Fibroblast of skin of left biceps (primary cell): ENCODE measurements at regions not wholly inside any gene's neighbourhood (a gene's known extent, or its start where the extent isn't known, plus 50 kb on each side); places are given as distances from the start of the nearest gene placed in this dataset.

Experiments used
- DNase-seq, 2 experiments: peaks; one replicate each; pipeline ENCODE4 v3.0.0-alpha.2; 2013; ENCODE audit warnings: low read depth in 2 of 2

DNA sequence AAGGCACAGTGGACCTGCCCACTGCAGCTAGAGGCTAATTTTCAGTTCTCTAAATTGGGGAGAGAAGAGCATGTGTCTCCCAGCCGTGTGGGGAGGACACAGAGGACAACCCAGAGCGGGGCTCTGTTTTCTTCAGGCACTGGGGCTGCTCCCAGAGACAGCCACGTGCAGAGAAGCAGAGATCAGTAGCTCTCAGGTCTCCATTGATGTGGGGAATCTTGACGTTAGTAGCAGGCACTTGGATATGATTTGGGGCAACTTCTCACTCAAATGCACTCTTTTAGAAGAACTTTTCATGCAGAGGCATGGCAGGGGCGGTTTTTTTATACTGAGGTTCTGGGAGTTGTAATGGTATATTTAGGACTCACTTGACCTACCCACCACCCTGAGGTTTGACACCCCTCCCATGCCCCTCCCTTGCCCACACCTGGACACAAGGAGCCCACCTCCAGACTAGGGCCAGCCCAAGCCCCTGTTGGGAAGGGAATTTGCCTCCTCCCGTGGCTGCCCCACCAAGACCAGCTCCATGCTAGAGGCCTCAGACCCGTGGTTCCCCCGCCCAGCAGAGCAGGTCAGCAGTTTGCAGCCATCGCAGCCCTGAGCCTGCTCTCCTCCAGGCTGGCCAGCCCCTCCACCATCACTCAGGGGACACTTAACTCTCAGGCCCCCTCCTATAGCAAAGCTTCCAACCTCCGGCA, 94.2 kb upstream of the RTL6 start:
- DNase-seq, result no peak

DNA sequence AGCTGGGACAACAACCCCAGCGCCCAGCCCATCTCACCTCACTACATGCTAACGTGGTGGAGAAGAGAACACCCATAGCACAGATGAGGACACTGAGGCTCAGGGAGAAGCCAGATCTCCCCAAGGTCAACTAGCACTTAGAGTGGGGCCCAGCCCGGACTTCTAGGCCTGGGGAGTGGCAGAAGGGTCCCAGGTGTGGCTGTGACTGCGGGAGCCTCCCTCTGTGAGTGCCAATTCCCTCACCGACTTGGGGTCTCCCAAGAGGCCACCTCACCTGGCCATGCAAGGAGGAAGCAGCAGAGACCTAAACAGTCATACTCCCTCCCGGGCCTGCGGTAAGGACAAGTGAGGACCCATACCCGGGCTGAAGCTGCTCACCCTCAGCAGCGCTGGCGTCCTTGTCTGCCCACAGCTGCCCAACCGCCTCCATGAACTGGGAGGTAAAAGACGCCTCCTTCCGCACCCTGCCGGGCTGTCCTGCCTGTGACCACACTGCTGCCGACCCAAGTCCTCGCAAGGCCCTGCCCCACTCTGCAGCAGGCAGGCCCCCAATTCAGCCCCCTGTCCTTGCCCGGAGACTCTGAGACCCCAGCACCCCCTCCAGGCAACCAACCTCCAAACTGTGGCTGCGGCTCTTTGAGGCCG, 93.2 kb upstream of the RTL6 start:
- DNase-seq, result no peak

DNA sequence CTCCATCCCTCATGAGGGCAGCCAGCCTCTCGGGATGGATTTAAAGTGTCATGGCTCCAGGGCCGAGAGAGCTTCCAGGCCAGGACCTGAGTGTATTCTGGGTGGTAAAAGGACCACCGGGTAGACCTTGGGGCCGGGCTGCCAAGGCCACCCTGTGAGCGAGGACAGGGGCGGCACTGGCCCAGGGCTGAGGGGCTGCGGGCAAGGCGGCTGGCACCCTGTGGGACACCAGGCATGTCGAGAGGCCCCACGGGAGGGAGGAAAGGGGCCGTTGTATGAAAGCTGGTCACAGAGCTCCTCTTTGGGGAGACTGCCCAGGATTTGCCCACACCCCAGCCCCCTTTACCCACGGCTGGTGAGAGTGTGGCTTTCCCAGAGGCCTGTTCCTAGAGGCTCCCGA, 92.3 kb upstream of the RTL6 start:
- DNase-seq, result no peak

DNA sequence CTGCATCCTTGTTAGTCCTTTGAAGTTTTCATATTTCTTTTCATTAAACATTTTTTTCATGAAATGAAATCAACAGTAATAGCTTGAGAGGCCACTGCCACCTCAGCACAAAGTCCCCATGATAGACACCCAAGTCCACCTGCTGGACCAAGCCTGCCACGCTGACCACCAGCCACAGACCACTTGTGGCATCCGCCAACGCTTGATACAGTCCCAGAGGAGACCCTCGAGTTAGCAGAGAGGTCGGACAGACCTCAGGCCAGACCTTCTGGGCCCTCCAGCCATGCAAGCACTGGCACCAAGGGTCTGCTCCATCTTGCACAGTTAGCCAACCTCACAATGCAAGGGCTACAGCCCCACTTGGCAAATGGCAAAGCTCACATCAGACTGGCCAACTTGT, 91.8 kb upstream of the RTL6 start:
- DNase-seq, result no peak

DNA sequence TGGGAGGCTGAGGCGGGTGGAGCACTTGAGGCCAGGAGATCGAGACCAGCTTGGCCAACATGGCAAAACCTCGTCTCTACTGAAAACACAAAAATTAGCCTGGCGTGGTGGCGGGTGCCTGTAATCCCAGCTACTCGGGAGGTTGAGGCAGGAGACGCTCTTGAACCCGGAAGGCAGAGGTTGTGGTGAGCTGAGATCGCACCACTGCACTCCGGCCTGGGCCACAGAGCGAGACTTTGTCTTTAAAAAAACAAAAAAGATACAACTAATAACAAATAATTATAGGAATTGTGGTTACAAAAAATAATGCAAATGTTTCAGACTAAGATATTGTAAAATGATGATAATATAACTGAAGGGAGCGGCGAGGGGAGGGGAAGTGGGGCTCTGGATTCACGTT, 90.3 kb upstream of the RTL6 start:
- no peak for DNase-seq

DNA sequence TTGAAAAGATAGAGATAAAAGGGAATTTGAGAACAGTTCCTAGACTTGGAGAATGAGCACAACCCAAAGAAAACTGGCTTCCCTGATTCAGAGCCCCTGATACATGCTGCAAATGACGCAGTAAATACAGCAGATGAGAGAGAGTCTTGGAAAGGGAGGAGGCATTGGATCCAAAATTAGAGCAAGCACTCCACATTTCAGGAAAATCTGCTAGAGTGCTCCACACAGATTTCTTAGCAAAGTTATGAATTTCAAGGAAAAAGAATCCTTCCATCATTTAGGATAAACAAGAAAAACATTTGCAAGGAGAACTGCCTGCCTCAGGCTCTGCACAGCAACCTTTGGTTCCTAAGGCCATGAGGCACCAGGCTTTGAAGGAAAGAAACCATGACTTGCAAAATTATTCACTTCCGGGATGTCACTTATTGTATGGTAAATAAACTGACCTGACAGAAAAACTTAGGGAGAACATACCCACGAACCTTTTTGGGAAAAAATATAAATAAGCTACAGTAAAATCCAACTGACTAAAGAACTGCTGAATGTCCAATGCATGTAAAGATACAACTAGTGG, 89.8 kb upstream of the RTL6 start:
- DNase-seq, result no peak

DNA sequence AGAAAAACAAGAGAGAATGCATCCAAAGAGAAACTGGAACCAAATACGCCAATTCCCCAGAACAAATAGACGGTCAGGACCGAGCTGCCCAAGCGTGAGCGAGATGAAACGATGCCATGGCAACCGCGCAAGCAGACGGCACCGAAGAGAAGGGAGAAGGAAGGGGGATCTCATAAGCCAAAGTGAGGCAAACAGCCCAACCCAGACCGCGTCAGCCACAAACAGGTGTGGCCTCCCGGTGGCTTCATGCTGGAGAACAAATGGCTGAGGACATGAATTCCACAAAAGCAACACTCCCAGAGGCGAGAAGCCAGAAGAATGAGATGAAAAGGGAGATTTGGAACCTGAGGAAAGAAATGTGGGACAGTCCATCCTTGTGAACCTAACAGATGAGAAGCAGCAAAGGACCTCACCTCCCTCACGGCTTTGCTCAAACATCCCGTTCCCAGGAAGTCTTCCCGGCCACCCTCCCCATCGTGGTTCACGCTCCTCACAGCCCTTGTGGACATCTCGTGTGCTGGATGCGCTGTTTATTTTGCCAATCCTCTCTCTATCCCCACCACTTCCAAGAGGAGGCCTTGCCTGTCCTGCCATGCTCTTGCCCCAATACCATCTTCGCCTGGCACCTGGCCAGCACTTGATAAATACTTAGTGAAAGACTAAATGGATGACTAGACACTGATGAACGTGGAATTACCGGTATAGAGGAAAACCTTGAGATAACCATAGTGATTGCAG, 89.1 kb upstream of the RTL6 start:
- no peak for DNase-seq

DNA sequence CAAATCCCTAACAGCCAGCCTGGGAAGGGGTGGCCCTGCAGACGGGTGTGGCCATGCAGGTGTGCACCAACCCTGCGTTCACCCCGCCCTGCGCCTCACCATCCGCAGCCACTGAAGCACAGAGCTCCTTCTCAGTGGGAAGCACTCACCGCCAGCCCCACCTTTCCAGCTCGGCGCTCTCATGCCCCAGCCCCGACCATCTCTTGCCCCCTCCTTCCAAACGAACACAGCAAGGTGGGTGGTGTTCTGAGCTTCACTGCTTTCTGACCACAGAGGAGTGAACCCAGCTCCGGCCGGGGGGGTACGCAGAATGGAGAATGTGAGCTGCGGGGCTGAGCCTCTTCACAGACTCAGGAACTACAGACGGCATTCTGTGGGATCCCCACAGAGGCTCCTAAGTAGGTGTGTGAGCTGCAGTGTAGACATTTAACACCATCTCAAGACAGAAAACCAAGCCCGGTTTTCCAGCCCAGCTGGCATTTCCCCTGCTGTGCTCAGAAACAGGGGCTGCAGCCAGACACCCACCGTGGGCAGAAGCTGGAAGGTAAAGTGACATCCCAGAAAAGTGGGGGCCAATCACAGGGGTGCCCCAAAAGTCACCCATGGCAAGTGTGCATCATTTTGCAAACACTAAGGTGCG, 88.4 kb upstream of the RTL6 start:
- DNase-seq, result no peak

DNA sequence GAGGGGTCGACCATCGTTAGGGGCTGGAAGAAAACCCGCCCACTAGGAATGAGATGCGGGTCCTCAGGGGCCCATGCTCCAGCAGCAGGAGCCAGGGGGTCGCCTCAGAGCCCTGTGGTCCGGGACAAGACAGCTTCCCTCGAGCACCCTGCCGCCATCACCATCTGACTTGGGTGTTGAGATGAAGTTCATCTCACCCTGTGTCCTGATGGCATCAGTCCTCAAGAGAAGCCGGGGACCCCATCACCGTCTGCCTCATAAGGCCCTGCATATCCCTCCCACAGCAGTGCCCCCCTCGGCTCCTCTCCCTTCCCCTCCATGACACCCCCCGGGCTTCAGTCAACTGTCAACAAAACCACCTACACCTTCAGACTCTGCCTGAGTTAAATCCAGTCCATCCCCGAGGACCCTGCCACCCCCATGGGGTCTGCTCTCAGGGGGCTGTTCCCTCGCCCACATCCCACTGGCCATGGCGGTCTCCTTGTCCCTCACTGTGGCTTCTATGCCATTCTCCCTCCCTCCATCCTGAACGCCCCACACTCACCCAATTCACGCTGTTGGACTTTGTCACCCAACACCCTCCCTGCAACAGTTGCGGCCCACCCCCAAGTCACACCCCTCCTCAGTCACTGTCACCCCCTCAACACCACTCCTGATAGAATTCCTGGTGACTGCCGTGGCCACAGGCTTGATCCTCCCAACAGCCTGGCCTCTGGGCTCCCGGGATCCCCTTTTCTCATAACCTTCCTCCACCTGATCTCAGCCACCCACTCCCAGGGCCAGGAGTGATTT, 87.7 kb upstream of the RTL6 start:
- DNase-seq, result no peak

DNA sequence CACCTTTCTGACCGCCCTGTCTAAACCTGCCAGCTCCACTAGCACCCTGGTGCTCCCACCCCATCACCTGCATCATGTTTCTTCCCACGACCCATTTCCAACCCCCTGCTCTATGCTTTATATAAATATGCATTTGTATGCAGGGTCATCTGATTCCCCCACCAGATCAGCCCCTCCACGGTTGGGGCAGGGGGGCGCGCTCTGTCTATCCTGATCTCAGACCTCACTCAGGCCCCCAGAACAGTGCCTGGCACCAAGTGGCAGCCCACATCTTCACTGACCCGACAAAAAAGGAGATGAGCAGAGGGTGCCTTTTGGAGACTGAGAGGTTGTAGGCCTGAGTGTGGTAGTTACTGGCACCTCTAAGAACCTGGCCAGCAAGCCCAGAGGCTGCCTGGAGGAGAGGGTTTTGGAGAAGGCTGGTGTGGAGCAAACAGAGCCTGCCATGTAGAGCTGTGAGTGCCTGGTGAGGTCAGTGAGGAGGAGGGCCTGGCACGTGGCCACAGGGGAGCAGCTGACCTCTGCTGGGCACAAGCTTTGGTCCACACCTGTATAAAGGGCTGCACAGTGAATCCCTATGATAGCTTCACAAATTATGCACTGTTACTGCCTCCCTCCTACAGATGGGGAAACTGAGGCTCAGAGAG, 86.3 kb upstream of the RTL6 start:
- no peak for DNase-seq

DNA sequence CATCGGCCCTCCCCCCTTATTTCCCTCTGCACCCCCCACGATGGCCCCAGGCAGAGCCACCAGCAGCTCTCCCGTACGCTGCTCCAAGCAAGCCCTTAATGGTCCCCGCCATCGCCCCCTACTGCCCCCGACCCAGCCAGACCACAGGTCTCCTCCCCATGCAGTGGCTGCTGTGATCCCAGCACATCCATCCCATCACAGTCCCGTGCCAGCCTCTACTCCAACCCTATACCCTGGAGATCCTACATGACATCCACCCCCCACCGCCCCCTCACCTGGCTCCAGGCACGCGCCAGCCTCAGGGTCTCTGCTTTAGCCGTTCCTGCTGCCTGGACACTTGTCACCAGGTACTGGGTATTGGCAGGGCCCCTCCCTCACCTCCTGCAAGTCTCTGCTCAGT, 85.8 kb upstream of the RTL6 start:
- DNase-seq, result no peak

DNA sequence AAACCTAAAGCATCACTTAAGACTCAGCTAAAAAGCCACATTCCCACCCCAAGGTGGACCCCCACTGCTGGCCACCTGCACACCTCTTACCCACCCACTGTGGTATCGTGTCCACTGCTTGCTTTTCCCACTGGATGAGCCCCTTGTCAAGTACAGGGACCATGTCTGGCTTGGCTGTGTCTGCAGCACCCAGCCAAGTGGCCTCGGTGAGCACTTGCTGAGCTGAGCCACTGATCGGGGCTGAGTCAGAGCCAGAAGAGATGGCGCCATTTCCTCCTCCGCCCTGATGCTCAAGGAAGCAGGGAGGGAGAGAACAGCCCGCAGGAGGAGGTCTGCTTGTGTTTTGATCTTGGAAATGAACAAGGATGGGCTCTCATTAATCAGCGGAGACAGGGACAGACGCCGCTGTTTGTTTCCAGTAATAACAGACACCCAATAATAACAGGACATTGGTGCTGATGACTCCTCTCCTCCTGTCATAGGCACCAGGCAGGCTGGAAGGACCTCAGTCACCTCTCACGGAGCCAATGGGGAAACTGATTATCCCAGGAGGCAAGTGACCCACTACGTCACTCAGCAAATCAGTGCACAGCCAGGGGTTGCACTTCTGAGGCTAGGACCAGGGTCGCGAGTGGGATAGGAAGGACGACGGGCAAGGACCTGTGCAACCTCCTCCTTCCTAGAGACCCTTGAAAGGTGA, 85.2 kb upstream of the RTL6 start:
- DNase-seq, result no peak

DNA sequence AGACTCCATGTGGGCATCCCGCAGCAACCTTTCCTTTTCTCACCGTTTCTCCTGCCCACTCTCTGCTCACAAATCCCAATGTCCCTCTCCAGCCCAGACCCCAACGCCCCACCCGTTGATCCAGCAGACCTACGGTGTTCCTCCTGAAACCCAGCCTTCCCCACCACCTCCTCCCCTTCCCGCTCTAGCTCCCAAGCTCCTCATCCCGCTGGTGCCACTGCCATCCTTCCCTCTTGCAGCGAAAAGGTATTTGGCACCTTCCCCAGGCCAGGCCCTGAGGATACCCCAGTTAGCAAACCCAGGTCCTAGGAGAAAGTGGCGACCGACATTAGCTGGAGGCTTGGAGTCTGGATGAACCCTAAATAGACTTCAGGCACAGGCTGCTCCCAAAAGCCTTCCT, 84.0 kb upstream of the RTL6 start:
- DNase-seq, result no peak

DNA sequence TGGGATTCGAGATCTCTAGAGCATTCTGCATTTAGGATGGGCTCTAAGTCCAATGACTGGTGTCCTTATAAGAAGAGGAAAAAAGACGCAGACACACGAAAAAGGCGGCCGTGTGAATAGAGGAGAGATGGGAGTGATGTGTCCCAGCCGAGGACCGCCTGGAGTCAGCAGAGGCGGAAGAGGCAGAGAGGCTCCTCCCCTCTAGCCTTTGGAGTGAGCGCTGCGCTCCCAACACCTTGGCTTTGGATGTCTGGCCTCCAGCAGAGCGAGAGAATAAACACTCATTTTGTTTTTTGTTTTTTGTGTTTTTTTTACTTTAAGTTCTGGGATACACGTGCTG, 83.0 kb upstream of the RTL6 start:
- DNase-seq, result no peak

DNA sequence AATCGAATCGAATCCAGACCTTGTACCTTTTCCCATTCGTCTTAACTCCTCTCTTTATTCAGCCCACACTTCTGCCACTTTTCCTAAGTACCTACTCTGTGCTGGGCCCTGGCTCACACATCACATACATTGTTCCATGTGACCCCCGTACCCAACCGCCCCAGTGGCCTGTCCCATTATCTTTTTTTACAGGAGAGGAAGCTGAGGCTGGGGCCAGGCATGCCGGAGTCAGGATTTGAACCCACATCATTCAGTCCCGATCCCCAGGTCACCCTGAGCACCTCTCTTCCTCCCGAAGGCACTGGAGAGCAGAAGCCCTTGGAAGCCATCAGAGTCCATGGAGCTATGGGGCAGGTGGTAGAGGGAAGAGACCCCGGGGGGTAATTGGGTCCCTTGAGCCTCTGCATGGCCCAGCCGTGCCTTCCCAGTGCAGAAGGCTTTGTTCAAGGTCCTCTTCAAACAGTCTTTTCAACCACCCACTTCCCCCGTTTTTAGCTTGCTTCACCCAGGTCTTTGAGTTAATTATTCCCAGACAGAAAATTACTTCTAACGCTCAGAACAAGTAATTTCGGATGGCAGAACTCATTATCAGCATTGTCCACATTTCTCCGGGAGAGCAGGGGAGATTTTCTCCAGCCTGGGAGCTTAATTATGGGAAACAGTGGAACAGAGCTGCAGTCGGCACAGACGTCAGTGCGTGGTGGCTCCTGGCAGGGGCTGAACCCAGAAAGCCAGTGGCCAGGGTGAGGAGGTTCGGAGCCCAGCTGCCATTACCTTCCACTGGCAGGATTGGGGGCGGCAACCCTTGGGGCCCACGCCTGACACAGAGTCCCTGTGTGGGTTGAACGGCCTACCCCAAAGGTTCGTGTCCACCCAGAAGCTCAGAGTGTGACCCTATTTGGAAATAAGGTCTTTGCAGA, 82.4 kb upstream of the RTL6 start:
- no peak for DNase-seq

DNA sequence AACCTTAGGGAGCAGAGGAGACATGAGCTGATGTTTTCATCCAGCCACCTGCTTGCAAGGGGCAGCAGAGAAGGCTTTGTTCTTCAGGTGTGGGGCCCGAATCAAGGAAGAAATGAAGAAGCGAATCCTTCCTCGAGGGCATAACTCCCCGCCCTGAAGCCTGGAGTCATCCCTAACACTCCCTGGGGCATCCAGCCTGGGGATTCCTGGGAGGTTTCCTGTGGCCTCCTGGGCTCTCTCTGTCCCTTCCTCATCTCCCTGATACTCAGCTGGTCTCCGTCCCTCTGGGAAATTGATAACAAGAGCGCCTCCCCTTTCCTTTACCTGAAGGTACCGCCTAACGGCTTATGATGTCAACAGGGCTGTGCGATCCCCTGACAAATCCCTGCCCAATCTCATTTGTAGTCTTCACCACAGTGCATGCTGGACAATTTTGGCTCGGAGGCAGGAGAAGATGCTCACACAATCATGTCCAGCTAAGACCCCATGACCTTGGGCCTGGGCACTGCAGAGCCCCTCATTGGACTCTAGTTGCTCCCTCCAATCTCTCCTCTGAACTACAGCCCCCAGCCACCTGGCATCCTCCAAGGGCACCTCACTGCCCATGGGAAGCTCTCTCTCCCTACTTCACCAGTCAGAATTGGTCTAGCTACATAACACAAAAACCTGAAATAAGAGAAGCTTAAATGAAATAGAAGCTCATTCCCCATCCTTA, 80.6 kb upstream of the RTL6 start:
- DNase-seq, result no peak

DNA sequence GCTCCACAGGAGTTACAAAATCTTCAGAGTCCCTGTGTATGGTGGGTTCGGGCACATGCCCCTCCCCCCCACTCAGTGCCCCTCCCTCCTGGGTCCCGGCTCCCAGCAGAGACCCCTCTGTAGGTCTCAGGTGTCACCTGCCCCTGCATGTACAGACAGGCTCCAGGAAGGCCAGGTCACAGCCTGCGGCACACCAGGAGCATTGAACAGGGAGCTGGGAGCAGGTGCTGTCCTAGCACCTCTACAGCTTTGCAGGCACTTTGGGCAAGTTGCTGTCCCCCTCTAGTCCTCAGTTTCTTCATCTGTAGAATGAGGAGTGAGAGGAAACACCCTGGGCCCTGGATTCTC, 80.1 kb upstream of the RTL6 start:
- DNase-seq, result no peak

DNA sequence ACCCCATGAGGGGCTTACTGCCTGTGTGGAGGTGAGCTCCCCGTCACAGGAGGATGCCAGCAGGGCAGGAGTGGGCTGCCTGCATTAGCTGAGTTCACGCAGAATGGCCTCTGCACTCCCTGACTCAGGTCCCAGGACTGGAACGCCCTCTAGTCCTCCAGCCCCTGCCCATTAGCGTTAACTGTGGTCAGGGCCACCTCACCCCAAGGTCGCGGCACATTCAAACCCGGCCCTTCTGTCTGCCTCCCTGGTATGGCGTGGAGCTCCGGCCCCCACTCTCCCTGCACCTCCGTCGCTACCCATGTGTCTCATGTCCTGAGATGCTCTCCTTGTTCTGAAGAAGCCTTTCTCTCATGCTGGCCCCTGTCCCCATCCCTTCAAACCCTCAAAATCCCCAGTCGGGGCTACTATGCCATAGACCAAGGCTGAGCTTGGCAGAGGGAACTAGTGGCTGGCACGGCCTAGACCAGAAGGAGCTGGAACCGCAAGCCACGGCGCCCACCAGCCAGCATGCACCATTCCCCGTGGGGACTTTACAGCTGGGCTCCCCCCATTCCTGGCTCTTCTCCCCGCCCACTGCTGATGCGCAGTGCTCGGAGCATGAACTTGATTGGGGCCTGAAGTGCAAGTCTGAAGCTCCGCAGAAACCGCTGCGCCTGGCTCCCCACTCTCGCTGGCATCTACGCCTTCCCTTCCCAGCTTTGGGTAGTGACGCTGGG, 79.5 kb upstream of the RTL6 start:
- no peak for DNase-seq
